ENCODE measurements at regions not wholly inside any gene's neighbourhood (a gene's known extent, or its start where the extent isn't known, plus 50 kb on each side); places are given as distances from the start of the nearest gene placed in this dataset.

DNA sequence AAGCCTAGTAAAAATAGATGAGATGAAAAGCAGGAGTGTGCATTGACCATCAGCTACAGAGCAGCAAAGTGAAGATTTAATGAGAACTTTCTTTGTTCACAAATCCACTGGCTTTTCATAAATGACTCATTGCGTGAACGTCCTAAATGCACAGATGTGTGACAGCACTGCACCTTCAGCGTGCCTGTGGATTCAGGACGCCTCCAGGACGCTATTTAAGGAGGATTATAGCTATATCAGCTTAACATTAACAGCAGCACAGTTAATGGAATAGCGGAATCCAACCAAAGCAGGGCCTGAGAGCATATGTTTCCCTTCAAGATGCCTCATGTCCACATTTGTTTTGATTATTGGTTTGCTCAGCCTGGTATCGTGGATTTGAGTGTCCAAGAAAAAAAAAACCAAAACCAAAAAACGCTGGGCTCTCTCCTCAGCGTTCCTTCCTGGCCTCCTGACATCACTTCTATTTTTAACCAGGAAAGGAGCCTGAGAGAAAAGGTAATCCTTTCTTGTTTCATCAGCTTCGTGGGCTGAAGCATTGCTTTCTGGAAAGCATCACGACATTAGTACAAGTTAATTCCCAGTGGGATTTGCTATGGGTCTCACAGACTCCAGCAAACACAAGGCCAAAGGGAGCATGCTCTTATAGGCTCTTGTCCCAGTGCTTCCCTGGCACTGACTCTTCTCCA is 447.0 kb upstream of the SMIM21 start:
- TF ChIP-seq, protein P1, sequence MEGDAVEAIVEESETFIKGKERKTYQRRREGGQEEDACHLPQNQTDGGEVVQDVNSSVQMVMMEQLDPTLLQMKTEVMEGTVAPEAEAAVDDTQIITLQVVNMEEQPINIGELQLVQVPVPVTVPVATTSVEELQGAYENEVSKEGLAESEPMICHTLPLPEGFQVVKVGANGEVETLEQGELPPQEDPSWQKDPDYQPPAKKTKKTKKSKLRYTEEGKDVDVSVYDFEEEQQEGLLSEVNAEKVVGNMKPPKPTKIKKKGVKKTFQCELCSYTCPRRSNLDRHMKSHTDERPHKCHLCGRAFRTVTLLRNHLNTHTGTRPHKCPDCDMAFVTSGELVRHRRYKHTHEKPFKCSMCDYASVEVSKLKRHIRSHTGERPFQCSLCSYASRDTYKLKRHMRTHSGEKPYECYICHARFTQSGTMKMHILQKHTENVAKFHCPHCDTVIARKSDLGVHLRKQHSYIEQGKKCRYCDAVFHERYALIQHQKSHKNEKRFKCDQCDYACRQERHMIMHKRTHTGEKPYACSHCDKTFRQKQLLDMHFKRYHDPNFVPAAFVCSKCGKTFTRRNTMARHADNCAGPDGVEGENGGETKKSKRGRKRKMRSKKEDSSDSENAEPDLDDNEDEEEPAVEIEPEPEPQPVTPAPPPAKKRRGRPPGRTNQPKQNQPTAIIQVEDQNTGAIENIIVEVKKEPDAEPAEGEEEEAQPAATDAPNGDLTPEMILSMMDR (IDR thresholded peaks at IDR 0.05; ENCODE audit: insufficient read depth, low read length) = no peak
- no peak for TF ChIP-seq POLR2AphosphoS5 (IDR thresholded peaks at IDR 0.05; ENCODE audit: low read depth)
- TF ChIP-seq GABPA (IDR thresholded peaks at IDR 0.05; ENCODE audit: low read depth) = no peak
- TF ChIP-seq, protein P2, sequence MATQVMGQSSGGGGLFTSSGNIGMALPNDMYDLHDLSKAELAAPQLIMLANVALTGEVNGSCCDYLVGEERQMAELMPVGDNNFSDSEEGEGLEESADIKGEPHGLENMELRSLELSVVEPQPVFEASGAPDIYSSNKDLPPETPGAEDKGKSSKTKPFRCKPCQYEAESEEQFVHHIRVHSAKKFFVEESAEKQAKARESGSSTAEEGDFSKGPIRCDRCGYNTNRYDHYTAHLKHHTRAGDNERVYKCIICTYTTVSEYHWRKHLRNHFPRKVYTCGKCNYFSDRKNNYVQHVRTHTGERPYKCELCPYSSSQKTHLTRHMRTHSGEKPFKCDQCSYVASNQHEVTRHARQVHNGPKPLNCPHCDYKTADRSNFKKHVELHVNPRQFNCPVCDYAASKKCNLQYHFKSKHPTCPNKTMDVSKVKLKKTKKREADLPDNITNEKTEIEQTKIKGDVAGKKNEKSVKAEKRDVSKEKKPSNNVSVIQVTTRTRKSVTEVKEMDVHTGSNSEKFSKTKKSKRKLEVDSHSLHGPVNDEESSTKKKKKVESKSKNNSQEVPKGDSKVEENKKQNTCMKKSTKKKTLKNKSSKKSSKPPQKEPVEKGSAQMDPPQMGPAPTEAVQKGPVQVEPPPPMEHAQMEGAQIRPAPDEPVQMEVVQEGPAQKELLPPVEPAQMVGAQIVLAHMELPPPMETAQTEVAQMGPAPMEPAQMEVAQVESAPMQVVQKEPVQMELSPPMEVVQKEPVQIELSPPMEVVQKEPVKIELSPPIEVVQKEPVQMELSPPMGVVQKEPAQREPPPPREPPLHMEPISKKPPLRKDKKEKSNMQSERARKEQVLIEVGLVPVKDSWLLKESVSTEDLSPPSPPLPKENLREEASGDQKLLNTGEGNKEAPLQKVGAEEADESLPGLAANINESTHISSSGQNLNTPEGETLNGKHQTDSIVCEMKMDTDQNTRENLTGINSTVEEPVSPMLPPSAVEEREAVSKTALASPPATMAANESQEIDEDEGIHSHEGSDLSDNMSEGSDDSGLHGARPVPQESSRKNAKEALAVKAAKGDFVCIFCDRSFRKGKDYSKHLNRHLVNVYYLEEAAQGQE (IDR thresholded peaks at IDR 0.05; ENCODE audit: insufficient replicate concordance, low read depth) = no peak
- TF ChIP-seq SPI1 (IDR thresholded peaks at IDR 0.05; ENCODE audit: borderline replicate concordance, low read depth) = no peak

Data from HL-60 (cell line).